ENCODE measurements at regions not wholly inside any gene's neighbourhood (a gene's known extent, or its start where the extent isn't known, plus 50 kb on each side); places are given as distances from the start of the nearest gene placed in this dataset.

- TF ChIP-seq ZBTB7A (IDR thresholded peaks at IDR 0.05; ENCODE audit: low read depth), result no peak
- TF ChIP-seq USF1 (IDR thresholded peaks at IDR 0.05), result no peak
- no peak for TF ChIP-seq CEBPB (IDR thresholded peaks at IDR 0.05)
- no peak for TF ChIP-seq REST (IDR thresholded peaks at IDR 0.05; ENCODE audit: low read depth)
- no peak for TF ChIP-seq CREB1 (IDR thresholded peaks at IDR 0.05; ENCODE audit: low read depth)
- no peak for TF ChIP-seq EP300 (IDR thresholded peaks at IDR 0.05; ENCODE audit: borderline replicate concordance)
- TF ChIP-seq TAF1 (IDR thresholded peaks at IDR 0.05; ENCODE audit: low read depth), result no peak
- TF ChIP-seq MAX (IDR thresholded peaks at IDR 0.05), result no peak
- TF ChIP-seq RAD21 (IDR thresholded peaks at IDR 0.05; ENCODE audit: low read depth), result no peak
- TF ChIP-seq TEAD4 (IDR thresholded peaks at IDR 0.05), result no peak
These were observed 142.2 kb downstream of the PHETA1 start for GRCh38 chr12:111226680-111227079.

All from Ishikawa (cell line).